ENCODE measurements at regions not wholly inside any gene's neighbourhood (a gene's known extent, or its start where the extent isn't known, plus 50 kb on each side); places are given as distances from the start of the nearest gene placed in this dataset.
A peak's percentile ranks its signal among the peaks of the same experiment; 100 is the strongest.

- Histone ChIP-seq H3K4me3 (no peak overlapping the region), H3K27me3 (no peaks in the 10 kb centered on the region), H3K27ac (no peak overlapping the region), H3K9me3 (replicated peaks in 1 of 3) (peaks cover 0 to 4% (median 0%) of the 10 kb centered on the region in 3 donors), H3K36me3 (replicated peaks in 1 of 2) (no peaks in the 10 kb centered on the region), H3K4me1 (replicated peaks in 1 of 2) (no peaks in the 10 kb centered on the region)
- DNase-seq: no peak
- 29 to 38% (median 32%) methylated on average over 2 of the region's 2 CpGs for WGBS, 4 donors
- intact Hi-C loops (cut with DNase I): no loop called here
- TF ChIP-seq POLR2A (IDR thresholded peaks at IDR 0.05) (no peak), CTCF (IDR thresholded peaks at IDR 0.05) (no peak)
Observed at GRCh38 chr2:228801451-228801850, 469.6 kb downstream of the PID1 start.

DNA sequence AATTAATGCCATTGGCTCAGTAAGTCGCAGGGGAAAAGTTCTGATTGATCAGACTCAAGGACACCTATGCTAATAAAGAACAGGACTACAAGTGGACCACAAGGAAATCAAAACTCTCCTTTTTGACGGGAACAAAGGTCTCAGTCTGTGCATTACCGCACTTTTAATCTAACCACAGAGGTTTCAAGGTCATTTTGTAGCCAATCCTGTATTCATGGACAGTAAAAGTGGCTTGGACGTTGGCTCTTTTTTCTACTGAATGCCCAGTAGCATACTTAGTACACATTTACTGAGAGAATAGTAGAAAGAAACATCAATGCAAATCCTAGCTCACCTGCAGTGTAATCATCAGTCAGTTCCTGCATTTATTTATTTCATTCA lies 471.9 kb downstream of the PID1 start:
- TF ChIP-seq CTCF (IDR thresholded peaks at IDR 0.05) (no peak), POLR2A (IDR thresholded peaks at IDR 0.05) (no peak)
- no peaks in the 10 kb centered on the region for H3K27me3 ChIP-seq
- intact Hi-C loops (cut with DNase I): no loop called here
- H3K4me1 ChIP-seq (replicated peaks in 1 of 2): no peaks in the 10 kb centered on the region
- 45 to 53% (median 47%) methylated on average over 4 of the region's 4 CpGs for WGBS, 4 donors
- no peaks in the 10 kb centered on the region for H3K36me3 ChIP-seq (replicated peaks in 1 of 2)
- H3K4me3 ChIP-seq: no peak overlapping the region
- DNase-seq: no peak
- H3K27ac ChIP-seq: no peak overlapping the region
- peaks cover 0 to under 1% (median 0%) of the 10 kb centered on the region in 3 donors for H3K9me3 ChIP-seq (replicated peaks in 1 of 3)

GRCh38 chr2:228798458-228799207 lies 472.5 kb downstream of the PID1 start:
- peak in 1 of 7 donors; percentile 53 for DNase-seq
- H3K36me3 ChIP-seq (replicated peaks in 1 of 2): no peaks in the 10 kb centered on the region
- H3K9me3 ChIP-seq (replicated peaks in 1 of 3): no peaks in the 10 kb centered on the region
- 63 to 70% (median 65%) methylated on average over 11 of the region's 11 CpGs for WGBS, 4 donors
- intact Hi-C loops (cut with DNase I): no loop called here
- H3K27me3 ChIP-seq: no peaks in the 10 kb centered on the region
- no peak overlapping the region for H3K4me3 ChIP-seq
- no peaks in the 10 kb centered on the region for H3K4me1 ChIP-seq (replicated peaks in 1 of 2)
- no peak overlapping the region for H3K27ac ChIP-seq
- no peak for TF ChIP-seq CTCF (IDR thresholded peaks at IDR 0.05)
- TF ChIP-seq POLR2A (IDR thresholded peaks at IDR 0.05): no peak

DNA sequence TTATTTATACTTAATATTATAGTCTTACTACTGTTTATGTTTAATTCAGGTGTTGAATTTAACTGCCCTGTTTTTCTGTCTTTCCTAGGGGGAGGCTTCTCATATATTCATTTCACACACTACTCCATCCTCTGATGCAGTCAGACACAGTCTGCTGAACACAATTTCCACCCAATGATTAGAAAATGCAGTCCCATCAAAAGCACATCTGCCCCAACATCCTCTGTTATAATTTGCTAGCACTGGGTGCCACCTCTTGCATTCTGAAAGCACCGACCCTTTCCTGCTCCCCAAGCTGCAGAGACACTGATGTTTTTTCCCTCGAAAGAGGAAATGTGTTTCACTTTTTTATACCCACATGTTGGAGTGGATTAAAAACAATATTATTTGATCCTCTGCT lies 474.7 kb downstream of the PID1 start:
- H3K27ac ChIP-seq: no peak overlapping the region
- TF ChIP-seq CTCF (IDR thresholded peaks at IDR 0.05): no peak
- no peak for TF ChIP-seq POLR2A (IDR thresholded peaks at IDR 0.05)
- no peak for DNase-seq
- H3K9me3 ChIP-seq (replicated peaks in 1 of 3): no peaks in the 10 kb centered on the region
- H3K4me3 ChIP-seq: no peak overlapping the region
- no peaks in the 10 kb centered on the region for H3K36me3 ChIP-seq (replicated peaks in 1 of 2)
- 55 to 85% (median 80%) methylated on average over 2 of the region's 2 CpGs for WGBS, 4 donors
- H3K4me1 ChIP-seq (replicated peaks in 1 of 2): no peaks in the 10 kb centered on the region
- intact Hi-C loops (cut with DNase I): no loop called here
- no peaks in the 10 kb centered on the region for H3K27me3 ChIP-seq
